H1 (cell line): ENCODE measurements at regions not wholly inside any gene's neighbourhood (a gene's known extent, or its start where the extent isn't known, plus 50 kb on each side); places are given as distances from the start of the nearest gene placed in this dataset.

Experiments
- CTCF ChIA-PET: fragments of 300-600 bp; sonication (Branson Sonifier 250); formaldehyde crosslinking; loops from one replicate; lab custom pipeline; 2021; ENCODE audit not compliant: partially characterized antibody; lab: Charles Lee
- POLR2A ChIA-PET: fragments of 300-600 bp; sonication (Branson Sonifier 250); formaldehyde crosslinking; loops from one replicate; lab custom pipeline; 2021; ENCODE audit warnings: inconsistent platforms; ENCODE audit not compliant: partially characterized antibody; lab: Charles Lee
- DNase-seq, 2 experiments: peaks; one replicate each; pipeline versions ENCODE4 v3.0.0 to v3.0.0-alpha.2; 2010 to 2022; ENCODE audit warnings: low spot score in 2 of 2, low read depth in 1 of 2, mixed read lengths in 1 of 2
- FAIRE-seq: peaks from 2 replicates; lab custom pipeline; 2011; peaks lifted over from hg19 to GRCh38; lab: Jason Lieb, UNC
- H2AFZ ChIP-seq: 2 replicates; pipeline ENCODE4 v1.8.1; 2012; ENCODE audit warnings: low read length, inconsistent platforms
- H2AK5ac ChIP-seq: 2 replicates; pipeline ENCODE4 v1.6.1; 2013; ENCODE audit warnings: low read depth, low read length
- H2BK120ac ChIP-seq: replicated peaks from 2 replicates; pipeline ENCODE3; 2013; ENCODE audit warnings: low read depth, low read length, inconsistent platforms
- H2BK12ac ChIP-seq: 2 replicates; pipeline ENCODE4 v1.6.1; 2013; ENCODE audit warnings: low read depth, low read length
- H2BK15ac ChIP-seq: 2 replicates; pipeline ENCODE4 v1.6.1; 2013; ENCODE audit warnings: low read length
- H2BK20ac ChIP-seq: 2 replicates; pipeline ENCODE4 v1.6.1; 2013; ENCODE audit warnings: low read length
- H2BK5ac ChIP-seq: 2 replicates; pipeline ENCODE4 v1.6.1; 2013; ENCODE audit warnings: low read depth, low read length
- H3K14ac ChIP-seq: 2 replicates; pipeline ENCODE4 v1.6.1; 2013; ENCODE audit warnings: inconsistent platforms; ENCODE audit not compliant: insufficient read length
- H3K18ac ChIP-seq: 2 replicates; pipeline ENCODE4 v1.6.1; 2013; ENCODE audit warnings: low read length; ENCODE audit errors: extremely low read depth
- H3K23ac ChIP-seq: 2 replicates; pipeline ENCODE4 v1.6.1; 2013; ENCODE audit warnings: inconsistent platforms; ENCODE audit not compliant: insufficient read length
- H3K23me2 ChIP-seq: 2 replicates; pipeline ENCODE4 v1.6.1; 2013; ENCODE audit warnings: low read depth, low read length
- H3K27ac ChIP-seq: 2 replicates; pipeline ENCODE4 v1.6.1; 2011; ENCODE audit warnings: low read depth, low read length, inconsistent platforms
- H3K27me3 ChIP-seq, 4 experiments: replicated peaks in 1 of 4; 1 replicate in 1 of 4; 2 replicates in 3 of 4; pipeline versions ENCODE4 v1.6.1 to v1.8.1; 2011 to 2013; ENCODE audit warnings: low read length in 3 of 4, mild to moderate bottlenecking in 3 of 4, inconsistent platforms in 2 of 4, mixed read lengths in 2 of 4, moderate library complexity in 1 of 4; ENCODE audit not compliant: control insufficient read depth in 3 of 4, insufficient read depth in 3 of 4; ENCODE audit errors: extremely low read depth in 1 of 4
- H3K36me3 ChIP-seq, 4 experiments: 2 replicates each; pipeline versions ENCODE4 v1.6.1 to v1.8.1; 2011 to 2013; ENCODE audit warnings: mild to moderate bottlenecking in 4 of 4, low read length in 3 of 4, moderate library complexity in 2 of 4, control low read depth in 1 of 4, inconsistent platforms in 1 of 4; ENCODE audit not compliant: insufficient read depth in 4 of 4, control insufficient read depth in 2 of 4
- H3K4ac ChIP-seq: replicated peaks from 2 replicates; pipeline ENCODE3; 2013; ENCODE audit warnings: low read length, low read depth, mixed read lengths, inconsistent platforms; ENCODE audit not compliant: insufficient read length
- H3K4me1 ChIP-seq, 4 experiments: replicated peaks in 1 of 4; 1 replicate in 1 of 4; 2 replicates in 3 of 4; pipeline versions ENCODE4 v1.6.1 to v1.8.1; 2011 to 2013; ENCODE audit warnings: low read length in 3 of 4, inconsistent platforms in 2 of 4, mixed read lengths in 1 of 4; ENCODE audit not compliant: insufficient read depth in 4 of 4, control insufficient read depth in 3 of 4
- H3K4me2 ChIP-seq, 2 experiments: 2 replicates each; pipeline versions ENCODE4 v1.6.1 to v1.8.1; 2011 to 2013; ENCODE audit warnings: low read depth in 2 of 2, low read length in 2 of 2, control low read depth in 1 of 2, inconsistent platforms in 1 of 2, mild to moderate bottlenecking in 1 of 2; ENCODE audit not compliant: insufficient read depth in 1 of 2
- H3K4me3 ChIP-seq, 4 experiments: fragments of 200-600, 300-600 bp in 1 of 4; sonication (generic), shearing (Covaris generic), sonication (Bioruptor Twin) in 1 of 4; 2 replicates each; pipeline versions ENCODE4 v1.5.1 to v1.8.1; 2011 to 2016; ENCODE audit warnings: low read length in 4 of 4, low read depth in 3 of 4, control low read depth in 2 of 4, inconsistent platforms in 2 of 4, mild to moderate bottlenecking in 2 of 4, mixed read lengths in 1 of 4, moderate library complexity in 1 of 4; ENCODE audit not compliant: insufficient read depth in 2 of 4; ENCODE audit errors: extremely low read depth in 1 of 4
- H3K56ac ChIP-seq: replicated peaks from 2 replicates; pipeline ENCODE3; 2013; ENCODE audit warnings: low read depth, mild to moderate bottlenecking, mixed read lengths, low read length, inconsistent platforms; ENCODE audit not compliant: insufficient read length
- H3K79me1 ChIP-seq: 2 replicates; pipeline ENCODE4 v1.6.1; 2013; ENCODE audit warnings: low read depth, low read length, control low read depth
- H3K79me2 ChIP-seq, 2 experiments: 2 replicates each; pipeline versions ENCODE4 v1.6.1 to v1.8.1; 2012 to 2013; ENCODE audit warnings: low read length in 2 of 2, mild to moderate bottlenecking in 2 of 2, inconsistent platforms in 1 of 2; ENCODE audit not compliant: insufficient read depth in 2 of 2, control insufficient read depth in 1 of 2
- H3K9ac ChIP-seq, 4 experiments: replicated peaks in 1 of 4; 1 replicate in 1 of 4; 2 replicates in 3 of 4; pipeline versions ENCODE4 v1.6.1 to v1.8.1; 2011 to 2013; ENCODE audit warnings: low read depth in 3 of 4, low read length in 3 of 4, control low read depth in 2 of 4, mild to moderate bottlenecking in 2 of 4, moderate library complexity in 2 of 4, inconsistent platforms in 1 of 4; ENCODE audit errors: extremely low read depth in 1 of 4
- H3K9me3 ChIP-seq, 2 experiments: 2 replicates each; pipeline versions ENCODE4 v1.6.1 to v1.8.1; 2012 to 2013; ENCODE audit warnings: mild to moderate bottlenecking in 2 of 2, moderate library complexity in 2 of 2, control low read depth in 1 of 2, inconsistent platforms in 1 of 2, low read depth in 1 of 2, low read length in 1 of 2, mixed read lengths in 1 of 2; ENCODE audit not compliant: insufficient read depth in 2 of 2
- H4K20me1 ChIP-seq, 2 experiments: replicated peaks in 1 of 2; 2 replicates each; pipeline versions ENCODE3 to v1.8.1; 2011 to 2013; ENCODE audit warnings: inconsistent platforms in 2 of 2, low read length in 2 of 2, mild to moderate bottlenecking in 1 of 2; ENCODE audit not compliant: insufficient read depth in 2 of 2, control insufficient read depth in 1 of 2
- H4K5ac ChIP-seq: 2 replicates; pipeline ENCODE4 v1.6.1; 2013; ENCODE audit warnings: low read length, low read depth, mixed read lengths, inconsistent platforms; ENCODE audit not compliant: insufficient read length
- H4K8ac ChIP-seq: 2 replicates; pipeline ENCODE4 v1.8.0; 2013; ENCODE audit warnings: mild to moderate bottlenecking, moderate library complexity, low read length, inconsistent platforms; ENCODE audit not compliant: insufficient read depth; ENCODE audit errors: extremely low read depth
- H4K91ac ChIP-seq: replicated peaks from 2 replicates; pipeline ENCODE3; 2013; ENCODE audit warnings: low read length, mixed read lengths, inconsistent platforms; ENCODE audit not compliant: insufficient read length
- CHD2 ChIP-seq: IDR thresholded peaks from 2 replicates; pipeline ENCODE4 v1.6.1; 2012; ENCODE audit warnings: low read length, improper control_type of control experiment
- GABPA ChIP-seq: IDR thresholded peaks from 2 replicates; pipeline ENCODE4 v1.6.1; 2011; ENCODE audit warnings: mild to moderate bottlenecking, low read length, moderate library complexity, borderline replicate concordance; ENCODE audit not compliant: insufficient read depth
- HDAC6 ChIP-seq: IDR thresholded peaks from one replicate; pipeline ENCODE4 v1.7.1; 2012; ENCODE audit warnings: low read depth, mild to moderate bottlenecking, inconsistent platforms, low read length, moderate library complexity
- JUND ChIP-seq: IDR thresholded peaks from 2 replicates; pipeline ENCODE4 v1.6.1; 2011; ENCODE audit warnings: mild to moderate bottlenecking, improper control_type of control experiment, low read length
- POU5F1 ChIP-seq: IDR thresholded peaks from 2 replicates; pipeline ENCODE4 v1.6.1; 2011; ENCODE audit warnings: low read depth, mild to moderate bottlenecking, low read length, moderate library complexity
- RFX5 ChIP-seq: IDR thresholded peaks from 2 replicates; pipeline ENCODE4 v1.6.1; 2011; ENCODE audit warnings: low read depth, low read length, improper control_type of control experiment, borderline replicate concordance
- RXRA ChIP-seq: IDR thresholded peaks from 2 replicates; pipeline ENCODE4 v1.6.1; 2011; ENCODE audit warnings: low read depth, mild to moderate bottlenecking, low read length, moderate library complexity; ENCODE audit not compliant: insufficient read depth
- TAF1 ChIP-seq: IDR thresholded peaks from 2 replicates; pipeline ENCODE4 v1.6.1; 2011; ENCODE audit warnings: mild to moderate bottlenecking, low read depth, low read length
- TEAD4 ChIP-seq: IDR thresholded peaks from 2 replicates; pipeline ENCODE4 v1.6.1; 2012; ENCODE audit warnings: low read depth, low read length, inconsistent platforms, mixed read lengths
- ZNF274 ChIP-seq: IDR thresholded peaks from 2 replicates; pipeline ENCODE4 v1.7.0; 2012; ENCODE audit warnings: low read length, borderline replicate concordance; ENCODE audit errors: extremely low read depth
- TF ChIP-seq, protein P1 (sequence below): IDR thresholded peaks from 2 replicates; pipeline ENCODE4 v1.6.1; 2012; ENCODE audit warnings: low read length, inconsistent platforms

DNA sequence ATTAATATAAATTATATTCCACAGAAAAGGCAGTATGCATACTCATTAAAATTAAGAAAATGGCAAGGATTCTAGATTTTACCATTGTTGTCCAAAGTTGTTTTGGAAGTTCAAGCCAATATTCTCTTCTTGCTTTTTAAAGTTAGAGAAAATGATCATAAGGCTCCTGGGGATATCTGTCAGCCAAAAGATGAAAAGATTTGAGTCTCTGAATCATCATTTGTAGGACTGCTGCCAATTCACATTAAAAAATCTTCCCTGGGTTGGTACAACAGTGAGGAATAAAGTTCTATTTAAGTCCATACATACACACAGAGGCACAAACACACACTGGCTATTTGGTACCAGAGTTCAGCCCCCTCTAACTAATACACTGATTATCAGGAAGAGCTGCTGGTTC is 620.1 kb downstream of the COL12A1 start:
- ChIA-PET POLR2A (no interaction called here), CTCF (interaction anchor here (0.6 to 0.9 kb wide), 2 partner anchors 10 to 495 kb away, joined by 3 read pairs; no protein-coding TSS in a partner anchor)
- Histone ChIP-seq H3K27me3 (no peaks in the 10 kb centered on the region), H4K20me1 (no peaks in the 10 kb centered on the region), H4K5ac (no peak overlapping the region), H3K23me2 (no peaks in the 10 kb centered on the region), H2BK20ac (no peak overlapping the region), H3K14ac (no peak overlapping the region), H3K4ac (no peak overlapping the region), H2BK120ac (no peak overlapping the region), H3K36me3 (no peaks in the 10 kb centered on the region; a peak in 1 of 8 replicates), H2BK15ac (no peak overlapping the region), H2AK5ac (no peak overlapping the region), H3K79me2 (no peaks in the 10 kb centered on the region), H3K27ac (no peak overlapping the region), H3K79me1 (no peaks in the 10 kb centered on the region), H3K9me3 (no peaks in the 10 kb centered on the region), H3K4me2 (no peak overlapping the region), H4K91ac (no peak overlapping the region)
- no peak for DNase-seq
- FAIRE-seq, result no peak
- no peak for TF ChIP-seq ZNF274
- TF ChIP-seq TEAD4, result no peak
- no peak for TF ChIP-seq GABPA
- TF ChIP-seq TAF1, result no peak
- no peak for TF ChIP-seq POU5F1
- no peak for TF ChIP-seq CHD2
- no peak for TF ChIP-seq RFX5
- TF ChIP-seq JUND, result no peak
- TF ChIP-seq, protein P1, sequence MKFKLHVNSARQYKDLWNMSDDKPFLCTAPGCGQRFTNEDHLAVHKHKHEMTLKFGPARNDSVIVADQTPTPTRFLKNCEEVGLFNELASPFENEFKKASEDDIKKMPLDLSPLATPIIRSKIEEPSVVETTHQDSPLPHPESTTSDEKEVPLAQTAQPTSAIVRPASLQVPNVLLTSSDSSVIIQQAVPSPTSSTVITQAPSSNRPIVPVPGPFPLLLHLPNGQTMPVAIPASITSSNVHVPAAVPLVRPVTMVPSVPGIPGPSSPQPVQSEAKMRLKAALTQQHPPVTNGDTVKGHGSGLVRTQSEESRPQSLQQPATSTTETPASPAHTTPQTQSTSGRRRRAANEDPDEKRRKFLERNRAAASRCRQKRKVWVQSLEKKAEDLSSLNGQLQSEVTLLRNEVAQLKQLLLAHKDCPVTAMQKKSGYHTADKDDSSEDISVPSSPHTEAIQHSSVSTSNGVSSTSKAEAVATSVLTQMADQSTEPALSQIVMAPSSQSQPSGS, result no peak
- TF ChIP-seq HDAC6, result no peak
- TF ChIP-seq RXRA, result no peak
- TF ChIP-seq, all 59 proteins: peak for 0
- Histone ChIP-seq H3K9ac (no peak overlapping the region), H2BK12ac (no peak overlapping the region), H2AFZ (no peak overlapping the region), H2BK5ac (no peak overlapping the region), H3K56ac (no peak overlapping the region), H3K4me3 (no peak overlapping the region), H3K18ac (no peak overlapping the region), H3K4me1 (no peaks in the 10 kb centered on the region), H3K23ac (no peak overlapping the region), H4K8ac (no peak overlapping the region)
